ENCODE measurements at regions not wholly inside any gene's neighbourhood (a gene's known extent, or its start where the extent isn't known, plus 50 kb on each side); places are given as distances from the start of the nearest gene placed in this dataset.

DNA sequence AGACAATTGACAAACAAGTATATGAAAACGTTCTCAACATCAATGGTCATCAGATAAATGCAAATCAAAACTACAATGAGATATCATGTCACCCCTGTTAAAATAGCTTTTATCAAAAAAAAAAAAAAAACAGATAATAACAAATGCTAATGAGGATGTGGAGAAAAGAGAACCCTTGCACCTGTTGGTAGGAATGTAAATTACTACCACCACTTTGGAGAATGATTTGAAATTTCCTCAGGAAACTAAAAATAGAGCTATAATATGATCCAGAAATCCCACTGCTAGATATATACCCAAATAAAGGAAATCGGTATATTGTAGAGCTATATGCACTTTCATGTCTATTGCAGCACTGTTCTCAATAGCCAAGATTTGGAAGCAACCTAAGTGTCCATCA, 470.6 kb upstream of the FSTL5 start:
- H3K4me3 ChIP-seq (ENCODE audit: low read length) = no peak overlapping the region
- H3K36me3 ChIP-seq (ENCODE audit: control insufficient read depth, insufficient read depth, low read length, severe bottlenecking) = no peaks in the 10 kb centered on the region
- no peaks in the 10 kb centered on the region for H3K9me3 ChIP-seq (ENCODE audit: control insufficient read depth, low read length)
- H3K4me1 ChIP-seq (ENCODE audit: control insufficient read depth, insufficient read depth, low read length) = no peaks in the 10 kb centered on the region
- DNase-seq (ENCODE audit: low read depth) = no peak
- no peaks in the 10 kb centered on the region for H3K27me3 ChIP-seq (replicated peaks; ENCODE audit: control insufficient read depth, insufficient read depth, low read length)
- no peak overlapping the region for H3K9ac ChIP-seq (ENCODE audit: low read length)

DNA sequence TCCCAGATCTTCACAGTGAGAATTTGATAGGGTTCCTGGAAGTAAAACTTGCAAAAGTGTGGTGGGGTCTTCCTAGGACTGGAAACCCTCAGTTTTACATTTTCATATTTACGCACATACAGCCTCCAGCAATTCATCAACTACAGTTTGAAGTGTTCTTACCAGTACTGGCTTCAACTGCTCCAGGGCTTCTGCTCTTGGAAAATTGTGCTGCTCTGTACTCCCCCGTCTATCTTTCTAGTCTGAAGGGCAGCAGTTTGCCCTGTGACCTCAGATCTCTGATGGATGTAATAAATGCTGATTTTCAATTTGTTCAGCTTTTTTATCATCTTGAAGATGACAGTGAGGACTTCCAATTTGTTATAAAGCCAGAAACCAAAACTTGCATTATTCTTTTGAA, 458.9 kb upstream of the FSTL5 start:
- Histone ChIP-seq H3K9me3 (ENCODE audit: control insufficient read depth, low read length) (no peaks in the 10 kb centered on the region), H3K9ac (ENCODE audit: low read length) (no peak overlapping the region), H3K36me3 (ENCODE audit: control insufficient read depth, insufficient read depth, low read length, severe bottlenecking) (no peaks in the 10 kb centered on the region), H3K4me3 (ENCODE audit: low read length) (no peak overlapping the region), H3K27me3 (replicated peaks; ENCODE audit: control insufficient read depth, insufficient read depth, low read length) (no peaks in the 10 kb centered on the region), H3K4me1 (ENCODE audit: control insufficient read depth, insufficient read depth, low read length) (no peaks in the 10 kb centered on the region)
- no peak for DNase-seq (ENCODE audit: low read depth)

DNA sequence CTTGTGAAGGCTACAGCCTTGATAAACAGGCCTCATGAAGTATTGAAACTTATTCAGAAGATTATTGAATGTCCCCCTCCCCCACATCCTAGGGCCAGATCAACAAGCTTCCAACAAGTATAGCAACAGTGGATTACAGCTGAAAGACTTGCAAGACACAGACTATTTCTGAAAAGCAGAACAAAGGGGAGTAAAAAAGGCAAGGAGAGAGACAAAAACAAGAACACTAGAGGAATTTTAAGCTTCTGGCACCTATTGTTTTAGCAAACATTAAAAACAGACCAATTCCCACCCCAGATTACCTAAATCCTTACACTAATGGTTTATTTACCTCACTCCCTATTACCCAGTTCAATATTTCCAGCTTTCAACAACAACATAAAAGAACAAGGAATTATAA, 446.3 kb upstream of the FSTL5 start:
- Histone ChIP-seq H3K9me3 (ENCODE audit: control insufficient read depth, low read length) (no peaks in the 10 kb centered on the region), H3K4me3 (ENCODE audit: low read length) (no peak overlapping the region), H3K4me1 (ENCODE audit: control insufficient read depth, insufficient read depth, low read length) (no peaks in the 10 kb centered on the region), H3K27me3 (replicated peaks; ENCODE audit: control insufficient read depth, insufficient read depth, low read length) (no peaks in the 10 kb centered on the region), H3K36me3 (ENCODE audit: control insufficient read depth, insufficient read depth, low read length, severe bottlenecking) (no peaks in the 10 kb centered on the region), H3K9ac (ENCODE audit: low read length) (no peak overlapping the region)
- DNase-seq (ENCODE audit: low read depth) = no peak

DNA sequence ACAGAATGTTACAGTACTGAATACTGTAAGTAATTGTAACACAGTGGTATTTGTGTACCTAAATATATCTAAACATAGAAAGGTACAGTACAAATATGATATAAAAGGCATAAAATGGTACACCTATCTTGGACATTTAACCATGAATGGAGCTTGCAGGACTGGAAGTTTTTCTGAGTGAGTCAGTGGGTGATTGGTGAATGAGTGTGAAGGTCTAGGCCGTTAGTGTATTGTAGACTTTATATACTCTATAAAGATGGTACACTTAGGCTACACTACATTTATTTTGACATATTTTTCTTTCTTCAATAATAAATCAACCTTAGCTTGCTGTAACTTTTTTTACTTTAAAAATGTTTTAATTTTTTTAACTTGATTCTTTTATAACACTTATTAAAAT, 422.5 kb upstream of the FSTL5 start:
- Histone ChIP-seq H3K36me3 (ENCODE audit: control insufficient read depth, insufficient read depth, low read length, severe bottlenecking) (no peaks in the 10 kb centered on the region), H3K4me1 (ENCODE audit: control insufficient read depth, insufficient read depth, low read length) (no peaks in the 10 kb centered on the region), H3K9ac (ENCODE audit: low read length) (no peak overlapping the region), H3K4me3 (ENCODE audit: low read length) (no peak overlapping the region), H3K27me3 (replicated peaks; ENCODE audit: control insufficient read depth, insufficient read depth, low read length) (no peaks in the 10 kb centered on the region), H3K9me3 (ENCODE audit: control insufficient read depth, low read length) (no peaks in the 10 kb centered on the region)
- DNase-seq (ENCODE audit: low read depth) = no peak

DNA sequence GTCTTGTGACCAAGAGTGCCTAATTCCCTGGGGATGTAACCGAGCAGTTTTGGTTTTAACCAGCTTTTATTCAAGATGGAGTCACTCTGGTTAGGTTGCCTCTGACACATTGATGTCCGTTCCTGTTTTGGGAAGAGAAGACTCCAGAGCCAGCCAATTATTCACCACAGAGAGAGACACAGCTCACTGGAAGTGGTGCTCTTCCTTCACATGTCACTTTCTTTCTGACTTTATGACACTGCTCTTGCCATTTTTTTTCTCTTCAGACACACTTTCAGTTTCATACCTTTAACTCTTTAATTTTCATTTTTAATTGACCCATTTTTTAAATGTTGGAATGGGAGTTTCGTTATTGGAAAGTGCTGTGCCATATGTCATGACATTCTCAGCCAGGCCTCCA, 418.4 kb upstream of the FSTL5 start:
- Histone ChIP-seq H3K27me3 (replicated peaks; ENCODE audit: control insufficient read depth, insufficient read depth, low read length) (no peaks in the 10 kb centered on the region), H3K9ac (ENCODE audit: low read length) (no peak overlapping the region), H3K36me3 (ENCODE audit: control insufficient read depth, insufficient read depth, low read length, severe bottlenecking) (no peaks in the 10 kb centered on the region), H3K4me3 (ENCODE audit: low read length) (no peak overlapping the region), H3K4me1 (ENCODE audit: control insufficient read depth, insufficient read depth, low read length) (no peaks in the 10 kb centered on the region), H3K9me3 (ENCODE audit: control insufficient read depth, low read length) (no peaks in the 10 kb centered on the region)
- no peak for DNase-seq (ENCODE audit: low read depth)

DNA sequence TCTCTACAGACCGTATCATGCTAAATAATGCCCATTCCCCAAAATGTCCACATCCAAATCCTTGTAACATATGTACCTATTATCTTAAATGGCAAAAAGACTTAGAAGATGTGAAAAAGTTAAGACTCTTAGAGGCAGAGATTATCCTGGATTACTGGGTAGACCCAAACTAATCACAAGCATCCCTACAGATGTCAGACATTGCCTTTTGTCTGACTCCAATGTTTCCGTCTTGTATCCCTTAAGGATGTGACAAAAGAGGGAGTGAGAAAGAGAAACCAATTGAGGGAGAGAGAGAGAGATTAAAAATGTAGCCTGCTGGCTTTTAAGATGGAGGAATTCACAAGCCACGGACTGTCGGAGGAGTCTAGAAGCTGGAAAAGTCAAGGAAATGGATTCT, 401.9 kb upstream of the FSTL5 start:
- no peaks in the 10 kb centered on the region for H3K4me1 ChIP-seq (ENCODE audit: control insufficient read depth, insufficient read depth, low read length)
- H3K4me3 ChIP-seq (ENCODE audit: low read length) = no peak overlapping the region
- H3K36me3 ChIP-seq (ENCODE audit: control insufficient read depth, insufficient read depth, low read length, severe bottlenecking) = no peaks in the 10 kb centered on the region
- H3K9me3 ChIP-seq (ENCODE audit: control insufficient read depth, low read length) = no peaks in the 10 kb centered on the region
- DNase-seq (ENCODE audit: low read depth) = no peak
- no peaks in the 10 kb centered on the region for H3K27me3 ChIP-seq (replicated peaks; ENCODE audit: control insufficient read depth, insufficient read depth, low read length)
- no peak overlapping the region for H3K9ac ChIP-seq (ENCODE audit: low read length)

DNA sequence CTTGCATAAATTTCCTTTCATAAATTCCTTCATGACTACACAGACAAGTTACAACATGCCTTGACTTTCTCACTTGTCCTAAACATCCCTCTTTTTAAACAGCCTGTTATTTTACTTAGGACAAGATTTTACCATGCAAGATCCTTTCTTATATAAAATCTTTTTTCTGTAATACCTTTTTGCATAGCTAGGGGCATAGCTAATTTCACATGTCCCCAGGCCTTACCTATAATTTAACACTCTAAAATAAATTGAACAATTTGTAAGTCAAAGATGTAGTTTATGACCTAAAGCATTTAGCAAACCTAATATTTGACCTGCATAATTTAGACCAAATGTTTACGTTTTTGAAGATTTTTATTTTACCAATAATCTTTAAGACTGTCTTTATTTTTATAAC, 396.3 kb upstream of the FSTL5 start:
- H3K4me3 ChIP-seq (ENCODE audit: low read length) = no peak overlapping the region
- H3K36me3 ChIP-seq (ENCODE audit: control insufficient read depth, insufficient read depth, low read length, severe bottlenecking) = no peaks in the 10 kb centered on the region
- H3K27me3 ChIP-seq (replicated peaks; ENCODE audit: control insufficient read depth, insufficient read depth, low read length) = no peaks in the 10 kb centered on the region
- no peak overlapping the region for H3K9ac ChIP-seq (ENCODE audit: low read length)
- no peaks in the 10 kb centered on the region for H3K4me1 ChIP-seq (ENCODE audit: control insufficient read depth, insufficient read depth, low read length)
- DNase-seq (ENCODE audit: low read depth) = no peak
- H3K9me3 ChIP-seq (ENCODE audit: control insufficient read depth, low read length) = no peaks in the 10 kb centered on the region

DNA sequence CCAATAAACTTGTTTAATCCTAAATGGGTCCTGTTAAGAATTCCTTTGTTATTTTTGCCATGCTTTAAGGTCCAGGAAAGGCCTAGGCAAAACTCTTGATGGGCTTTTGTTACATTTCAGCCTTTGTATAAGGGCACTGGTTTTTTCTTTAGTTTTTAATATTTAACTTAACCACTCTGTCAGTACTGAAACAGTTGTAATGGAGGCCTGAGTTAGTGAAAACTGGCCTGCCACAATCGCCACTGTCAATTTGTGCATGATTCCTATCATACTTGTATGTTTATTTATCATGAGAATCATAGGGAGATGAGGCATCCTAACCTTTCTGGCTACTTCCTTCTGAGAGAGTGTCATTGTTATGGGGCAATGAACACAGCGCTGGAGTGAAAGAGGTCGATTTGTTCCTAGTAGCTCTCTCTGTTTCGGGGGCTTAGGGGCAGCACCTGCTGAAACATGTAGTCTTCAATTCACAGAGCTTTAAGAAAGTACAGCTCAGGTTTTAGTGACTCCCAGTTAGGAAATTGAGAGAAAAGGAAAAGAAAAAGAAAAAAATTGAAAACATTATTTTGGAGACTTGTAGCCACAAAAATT, 393.8 kb upstream of the FSTL5 start:
- no peak overlapping the region for H3K4me3 ChIP-seq (ENCODE audit: low read length)
- no peak for DNase-seq (ENCODE audit: low read depth)
- peaks cover 3% of the 10 kb centered on the region for H3K9me3 ChIP-seq (ENCODE audit: control insufficient read depth, low read length)
- no peak overlapping the region for H3K9ac ChIP-seq (ENCODE audit: low read length)
- no peaks in the 10 kb centered on the region for H3K4me1 ChIP-seq (ENCODE audit: control insufficient read depth, insufficient read depth, low read length)
- no peaks in the 10 kb centered on the region for H3K36me3 ChIP-seq (ENCODE audit: control insufficient read depth, insufficient read depth, low read length, severe bottlenecking)
- no peaks in the 10 kb centered on the region for H3K27me3 ChIP-seq (replicated peaks; ENCODE audit: control insufficient read depth, insufficient read depth, low read length)

DNA sequence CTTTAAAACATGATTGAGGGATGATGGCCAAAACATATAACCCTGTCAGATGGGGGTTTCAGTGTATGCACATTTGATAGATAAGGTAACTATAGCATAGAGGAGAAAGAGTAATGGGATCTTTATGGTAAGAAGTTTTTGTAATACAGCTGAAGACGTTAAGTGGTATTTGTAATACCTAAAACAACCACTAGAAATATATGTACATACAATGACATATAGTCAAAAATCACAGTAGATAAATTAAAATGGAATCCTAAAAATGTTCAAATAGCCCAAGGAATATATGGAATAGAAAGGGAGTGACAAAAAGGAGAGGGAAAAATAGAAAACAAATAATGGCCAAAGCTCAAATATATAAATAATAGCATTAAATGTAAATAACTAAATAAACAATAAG, 371.3 kb upstream of the FSTL5 start:
- Histone ChIP-seq H3K36me3 (ENCODE audit: control insufficient read depth, insufficient read depth, low read length, severe bottlenecking) (no peaks in the 10 kb centered on the region), H3K9ac (ENCODE audit: low read length) (no peak overlapping the region), H3K27me3 (replicated peaks; ENCODE audit: control insufficient read depth, insufficient read depth, low read length) (no peaks in the 10 kb centered on the region), H3K4me3 (ENCODE audit: low read length) (no peak overlapping the region), H3K9me3 (ENCODE audit: control insufficient read depth, low read length) (no peaks in the 10 kb centered on the region), H3K4me1 (ENCODE audit: control insufficient read depth, insufficient read depth, low read length) (no peaks in the 10 kb centered on the region)
- no peak for DNase-seq (ENCODE audit: low read depth)

DNA sequence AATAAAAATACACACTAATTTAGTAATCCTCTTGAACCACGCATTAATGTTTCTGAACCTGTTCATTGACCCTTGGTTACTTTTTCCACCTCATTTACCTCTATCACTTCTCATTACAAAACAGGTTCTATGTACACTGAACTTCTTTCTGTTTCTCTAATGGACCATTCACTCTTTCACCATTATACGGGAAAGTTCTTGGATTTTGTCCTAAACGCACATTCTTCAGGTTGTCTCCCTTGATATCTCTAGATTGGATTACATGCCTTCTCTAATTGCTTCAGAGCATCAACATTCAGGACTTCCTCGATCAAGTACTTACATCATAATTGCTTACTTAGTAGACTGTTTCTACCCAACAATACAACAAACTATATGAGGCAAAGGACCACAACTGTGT, 359.4 kb upstream of the FSTL5 start:
- H3K4me1 ChIP-seq (ENCODE audit: control insufficient read depth, insufficient read depth, low read length) = no peaks in the 10 kb centered on the region
- no peaks in the 10 kb centered on the region for H3K9me3 ChIP-seq (ENCODE audit: control insufficient read depth, low read length)
- no peak for DNase-seq (ENCODE audit: low read depth)
- no peak overlapping the region for H3K4me3 ChIP-seq (ENCODE audit: low read length)
- H3K9ac ChIP-seq (ENCODE audit: low read length) = no peak overlapping the region
- no peaks in the 10 kb centered on the region for H3K27me3 ChIP-seq (replicated peaks; ENCODE audit: control insufficient read depth, insufficient read depth, low read length)
- H3K36me3 ChIP-seq (ENCODE audit: control insufficient read depth, insufficient read depth, low read length, severe bottlenecking) = no peaks in the 10 kb centered on the region

DNA sequence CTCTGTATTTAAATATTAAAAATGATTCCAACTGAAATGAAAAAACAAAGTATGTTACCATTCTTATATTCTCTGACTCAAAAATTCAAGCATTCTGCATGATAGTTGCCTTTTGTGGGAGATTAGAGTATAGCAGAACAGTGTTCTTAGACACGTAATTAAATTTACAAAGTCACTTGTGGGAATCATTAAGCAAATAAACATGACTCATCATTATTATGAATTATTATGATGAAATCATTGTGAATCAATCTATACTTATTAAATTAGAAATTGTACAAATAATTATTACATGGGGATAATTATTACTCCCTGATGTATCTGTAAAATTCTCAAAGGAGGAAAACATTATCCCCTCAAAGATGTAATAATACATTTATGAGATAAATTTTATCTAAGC, 358.9 kb upstream of the FSTL5 start:
- H3K27me3 ChIP-seq (replicated peaks; ENCODE audit: control insufficient read depth, insufficient read depth, low read length) = no peaks in the 10 kb centered on the region
- H3K9me3 ChIP-seq (ENCODE audit: control insufficient read depth, low read length) = no peaks in the 10 kb centered on the region
- H3K4me1 ChIP-seq (ENCODE audit: control insufficient read depth, insufficient read depth, low read length) = no peaks in the 10 kb centered on the region
- H3K36me3 ChIP-seq (ENCODE audit: control insufficient read depth, insufficient read depth, low read length, severe bottlenecking) = no peaks in the 10 kb centered on the region
- DNase-seq (ENCODE audit: low read depth) = no peak
- H3K4me3 ChIP-seq (ENCODE audit: low read length) = no peak overlapping the region
- no peak overlapping the region for H3K9ac ChIP-seq (ENCODE audit: low read length)

DNA sequence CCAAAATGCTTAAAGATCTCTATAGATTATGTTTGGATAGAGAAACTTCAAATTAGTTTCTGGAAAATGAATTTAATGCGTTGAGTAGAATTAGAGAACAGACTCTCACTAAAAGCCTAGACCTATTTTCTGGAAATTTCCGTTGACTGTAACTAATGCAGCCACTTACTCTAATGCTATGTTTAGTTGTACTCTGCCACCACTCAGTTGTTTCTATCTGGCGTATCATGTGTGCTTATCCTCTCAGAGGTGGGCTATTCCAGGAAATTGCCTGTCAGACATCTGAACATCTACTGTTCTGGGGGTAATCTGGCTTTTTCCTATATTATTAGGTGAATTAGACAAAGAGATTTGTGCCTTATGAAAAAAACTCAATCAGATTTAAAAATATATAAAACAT, 347.1 kb upstream of the FSTL5 start:
- no peaks in the 10 kb centered on the region for H3K27me3 ChIP-seq (replicated peaks; ENCODE audit: control insufficient read depth, insufficient read depth, low read length)
- H3K4me1 ChIP-seq (ENCODE audit: control insufficient read depth, insufficient read depth, low read length) = no peaks in the 10 kb centered on the region
- H3K4me3 ChIP-seq (ENCODE audit: low read length) = no peak overlapping the region
- no peaks in the 10 kb centered on the region for H3K9me3 ChIP-seq (ENCODE audit: control insufficient read depth, low read length)
- H3K9ac ChIP-seq (ENCODE audit: low read length) = no peak overlapping the region
- no peak for DNase-seq (ENCODE audit: low read depth)
- H3K36me3 ChIP-seq (ENCODE audit: control insufficient read depth, insufficient read depth, low read length, severe bottlenecking) = no peaks in the 10 kb centered on the region

Measured in adipocyte (in vitro differentiated cells).